ENCODE measurements at regions not wholly inside any gene's neighbourhood (a gene's known extent, or its start where the extent isn't known, plus 50 kb on each side); places are given as distances from the start of the nearest gene placed in this dataset.

DNA sequence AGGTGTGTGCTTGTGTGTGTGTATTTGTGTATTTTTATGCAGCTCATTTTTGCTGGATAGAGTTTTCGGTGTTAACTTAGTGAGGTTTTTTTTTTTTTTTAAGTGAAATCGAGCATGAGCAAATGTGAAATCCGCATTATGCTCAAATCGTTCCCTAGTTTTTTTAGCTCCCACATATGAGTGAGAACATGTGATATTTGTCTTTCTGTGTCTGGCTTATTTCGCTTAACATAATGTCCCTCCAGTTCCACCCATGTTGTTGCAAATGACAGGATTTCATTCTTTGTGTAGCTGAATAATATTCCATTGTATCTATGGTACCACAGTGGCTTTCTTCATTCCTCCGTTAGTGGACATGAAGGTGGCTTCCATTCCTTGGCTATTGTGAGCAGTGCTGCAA lies 1103.3 kb upstream of the EEF2KMT start:
- ChIA-PET POLR2A (no interaction called here), CTCF (no interaction called here)

GRCh38 chr16:6200271-6200670 lies 1102.7 kb upstream of the EEF2KMT start:
- CTCF ChIA-PET = no interaction called here
- POLR2A ChIA-PET = no interaction called here

DNA sequence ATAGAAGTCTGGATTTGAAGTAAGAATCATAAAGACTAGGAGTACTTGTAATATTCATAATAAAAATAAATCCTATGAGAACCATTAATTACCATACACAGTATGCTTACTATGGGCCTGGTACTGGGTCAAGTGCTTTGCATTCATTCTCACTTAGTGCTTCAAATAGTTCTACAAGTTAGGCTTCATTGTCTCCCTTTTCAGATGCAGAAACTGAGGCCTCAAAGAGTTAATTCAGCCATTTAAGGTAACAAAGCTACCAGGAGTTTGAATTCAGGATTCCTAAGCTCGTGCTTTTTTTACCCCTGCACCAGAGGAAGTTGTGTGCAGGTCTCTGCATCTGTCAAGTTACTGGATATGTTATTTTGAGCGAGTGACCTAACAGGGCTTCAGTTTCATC lies 1098.4 kb upstream of the EEF2KMT start:
- ChIA-PET POLR2A (no interaction called here), CTCF (no interaction called here)

- CTCF ChIA-PET = no interaction called here
- POLR2A ChIA-PET = no interaction called here
Measured at GRCh38 chr16:6193718-6194117, 1096.1 kb upstream of the EEF2KMT start.

DNA sequence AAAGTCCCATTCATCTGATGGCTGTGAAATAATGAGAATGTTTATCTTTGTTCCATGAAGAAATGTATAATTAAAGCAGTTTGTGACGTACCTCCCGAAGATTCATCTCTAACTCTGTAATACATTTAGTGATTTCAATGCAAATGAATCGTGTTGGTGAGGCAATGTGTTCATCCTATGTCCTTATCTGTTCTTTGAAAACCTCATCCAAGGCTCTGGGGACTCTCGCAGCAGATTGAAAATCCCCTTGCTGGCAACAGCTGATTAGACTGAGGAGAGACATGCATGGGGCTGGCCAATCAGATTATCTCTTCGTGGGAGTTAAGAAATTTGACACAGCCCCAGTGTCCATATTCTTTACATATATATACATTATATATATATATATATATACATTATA lies 1095.4 kb upstream of the EEF2KMT start:
- CTCF ChIA-PET = no interaction called here
- POLR2A ChIA-PET = no interaction called here

GRCh38 chr16:6192532-6192931 lies 1094.9 kb upstream of the EEF2KMT start:
- ChIA-PET POLR2A (no interaction called here), CTCF (no interaction called here)

GRCh38 chr16:6190776-6191175 lies 1093.2 kb upstream of the EEF2KMT start:
- ChIA-PET POLR2A (no interaction called here), CTCF (no interaction called here)

- ChIA-PET POLR2A (no interaction called here), CTCF (no interaction called here)
Measured at GRCh38 chr16:6189216-6189615, 1091.6 kb upstream of the EEF2KMT start.

- ChIA-PET CTCF (no interaction called here), POLR2A (no interaction called here)
Measured at GRCh38 chr16:6177616-6178180, 1080.1 kb upstream of the EEF2KMT start.

DNA sequence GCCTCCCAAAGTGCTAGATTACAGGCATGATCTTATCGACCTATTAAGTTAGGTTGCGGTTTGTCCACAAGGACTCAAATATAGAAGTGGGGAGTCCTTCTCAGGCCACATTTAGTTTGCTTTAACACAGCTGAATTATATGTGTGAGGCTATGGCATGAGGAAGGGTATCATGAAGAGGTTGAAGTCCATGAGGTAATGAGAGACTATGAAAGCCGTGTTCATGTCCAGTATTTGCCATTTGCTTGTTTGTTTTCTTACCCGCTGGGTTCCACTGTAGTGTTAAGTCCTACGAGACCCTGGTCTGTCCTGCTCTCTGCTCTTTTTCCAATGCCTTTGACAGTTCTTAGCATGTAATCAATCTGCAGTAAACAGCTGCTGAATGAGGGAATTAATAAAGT lies 1072.4 kb upstream of the EEF2KMT start:
- ChIA-PET POLR2A (no interaction called here), CTCF (no interaction called here)

DNA sequence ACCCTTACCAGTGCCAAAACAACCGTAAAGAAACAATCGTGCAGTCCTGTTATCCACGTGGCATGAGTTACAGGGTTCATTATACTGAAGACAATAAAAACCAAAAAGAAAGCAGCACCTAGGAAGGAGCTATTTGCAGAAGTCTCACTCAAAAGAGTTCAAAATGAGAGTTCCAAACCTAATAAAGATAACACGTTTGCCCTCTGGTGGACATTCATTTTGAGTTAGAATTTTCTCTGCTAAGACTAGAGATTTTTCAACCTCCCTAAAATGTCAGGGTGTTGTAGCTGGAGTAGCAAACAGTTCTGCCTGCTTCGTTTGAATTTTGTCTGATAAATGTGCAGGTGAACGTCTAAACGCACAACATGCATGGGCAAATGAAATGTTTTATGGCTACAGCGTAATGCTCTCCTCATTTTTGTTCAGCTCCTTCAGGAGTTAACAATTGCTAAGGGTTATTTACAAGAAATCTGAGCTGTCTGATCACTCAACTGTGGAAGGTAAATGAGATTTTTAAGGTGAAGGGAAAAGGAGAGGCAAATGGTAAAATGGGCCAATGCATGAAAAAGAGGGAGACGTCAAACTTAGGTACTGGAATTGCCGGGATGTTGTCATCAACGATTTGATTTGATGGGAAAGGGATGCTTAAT lies 1067.9 kb upstream of the EEF2KMT start:
- CTCF ChIA-PET = no interaction called here
- POLR2A ChIA-PET = no interaction called here

- ChIA-PET POLR2A (no interaction called here), CTCF (no interaction called here)
Measured at GRCh38 chr16:6160871-6161270, 1063.3 kb upstream of the EEF2KMT start.

DNA sequence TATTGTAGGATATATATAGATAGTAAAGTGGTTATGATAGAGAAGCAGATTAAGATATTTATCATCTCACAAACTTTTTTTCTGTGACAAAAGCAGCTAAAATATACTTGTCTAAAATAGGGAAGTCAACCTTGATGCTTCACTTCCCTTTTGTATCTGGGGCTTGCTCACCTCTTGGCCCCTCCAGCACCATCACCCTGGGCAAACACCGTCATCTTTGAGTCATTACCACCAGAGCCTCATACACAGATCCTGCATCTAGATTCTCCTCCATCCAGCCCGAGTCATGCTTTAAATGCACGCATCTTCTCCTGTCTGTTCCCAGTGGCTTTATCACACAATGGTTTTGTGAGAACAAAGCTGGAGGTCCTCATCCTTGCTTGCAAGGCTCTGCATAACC lies 1062.7 kb upstream of the EEF2KMT start:
- POLR2A ChIA-PET = no interaction called here
- CTCF ChIA-PET = no interaction called here

DNA sequence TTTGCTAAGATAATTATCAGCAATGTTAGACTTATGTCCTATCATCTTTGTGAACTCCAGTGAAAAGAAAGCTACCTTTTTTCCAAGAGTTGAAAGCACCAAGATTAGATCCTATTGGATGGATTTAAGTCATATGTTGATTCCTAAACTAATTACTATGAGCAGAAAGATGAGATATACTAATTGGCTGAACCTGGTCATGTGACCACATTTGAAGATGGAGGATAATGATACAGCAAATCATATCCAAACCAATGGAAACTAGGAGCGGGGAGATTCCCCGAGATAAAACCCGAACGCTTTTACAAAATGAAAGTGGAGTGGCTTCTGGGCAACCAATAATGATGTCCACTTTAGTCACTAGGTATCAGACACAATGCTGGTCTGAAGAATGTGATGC lies 1060.2 kb upstream of the EEF2KMT start:
- POLR2A ChIA-PET = no interaction called here

DNA sequence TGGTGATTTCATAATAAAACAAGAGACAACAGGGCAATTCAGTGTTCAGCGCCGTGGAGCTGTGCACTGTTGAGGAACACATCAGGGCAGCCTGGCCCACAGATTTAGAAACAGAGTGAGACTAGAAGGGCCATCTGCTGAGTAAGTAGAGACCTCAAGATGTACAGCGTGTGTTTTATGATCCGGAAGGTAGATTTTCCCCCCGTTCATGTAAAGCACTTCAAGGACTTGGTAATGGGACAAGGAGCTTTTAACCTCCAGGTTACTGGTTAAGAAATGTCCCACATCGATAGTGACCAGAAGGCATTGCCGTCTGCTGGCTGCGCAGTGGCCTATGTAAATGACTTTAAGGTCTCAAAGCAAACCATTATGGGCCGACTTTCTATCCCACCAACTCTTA lies 1057.7 kb upstream of the EEF2KMT start:
- CTCF ChIA-PET = interaction anchor here (0.7 kb wide), 1 partner anchor 379 kb away, joined by 3 read pairs; no protein-coding TSS in a partner anchor
- POLR2A ChIA-PET = no interaction called here

More for the DNA sequence above, 1060.2 kb upstream of the EEF2KMT start:
- CTCF ChIA-PET = no interaction called here

- POLR2A ChIA-PET = no interaction called here
- CTCF ChIA-PET = no interaction called here
Measured at GRCh38 chr16:6153901-6154300, 1056.3 kb upstream of the EEF2KMT start.

GRCh38 chr16:6149031-6149430 lies 1051.4 kb upstream of the EEF2KMT start:
- ChIA-PET CTCF (no interaction called here), POLR2A (no interaction called here)

- ChIA-PET POLR2A (no interaction called here), CTCF (no interaction called here)
Measured at GRCh38 chr16:6148361-6148760, 1050.8 kb upstream of the EEF2KMT start.

GRCh38 chr16:6146874-6147425 lies 1049.4 kb upstream of the EEF2KMT start:
- ChIA-PET POLR2A (no interaction called here), CTCF (no interaction called here)

DNA sequence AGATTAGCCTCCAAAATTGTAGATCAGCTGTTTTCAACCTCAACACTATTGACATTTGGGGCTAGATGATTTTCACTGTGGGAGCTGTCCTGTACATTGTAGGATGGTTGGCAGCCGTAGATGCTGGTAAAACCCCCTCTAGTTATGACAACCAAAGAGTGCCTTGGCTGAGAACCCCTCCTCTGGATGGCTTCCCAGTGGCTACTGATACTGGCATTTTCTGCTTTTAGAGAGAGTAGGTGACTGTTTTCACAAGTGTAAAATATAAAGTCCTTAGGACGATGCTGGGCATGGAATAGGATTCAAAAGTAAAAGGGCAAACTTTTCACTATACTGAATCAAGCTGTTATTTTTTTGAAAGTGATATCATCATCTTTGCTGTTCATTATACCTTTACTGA lies 1048.8 kb upstream of the EEF2KMT start:
- CTCF ChIA-PET = no interaction called here
- POLR2A ChIA-PET = no interaction called here

DNA sequence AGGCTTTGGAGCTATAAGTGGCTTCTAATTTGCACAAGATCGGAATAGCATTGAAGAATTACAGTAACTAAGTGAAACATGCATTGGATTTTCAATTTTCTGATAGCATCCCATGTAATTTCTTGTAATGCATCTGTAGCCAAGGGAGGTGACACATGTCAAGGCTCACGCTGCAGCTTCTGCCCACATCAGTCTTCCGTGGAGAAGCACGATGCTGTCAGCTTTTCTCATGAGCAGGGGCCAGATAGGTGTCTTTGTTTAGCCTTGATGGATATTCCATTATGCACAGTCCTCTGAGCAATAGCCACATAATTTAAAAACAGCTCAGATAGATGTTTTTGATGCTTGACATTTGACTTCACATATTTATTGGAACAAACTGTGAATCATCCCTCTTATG lies 1046.9 kb upstream of the EEF2KMT start:
- ChIA-PET POLR2A (no interaction called here), CTCF (no interaction called here)

DNA sequence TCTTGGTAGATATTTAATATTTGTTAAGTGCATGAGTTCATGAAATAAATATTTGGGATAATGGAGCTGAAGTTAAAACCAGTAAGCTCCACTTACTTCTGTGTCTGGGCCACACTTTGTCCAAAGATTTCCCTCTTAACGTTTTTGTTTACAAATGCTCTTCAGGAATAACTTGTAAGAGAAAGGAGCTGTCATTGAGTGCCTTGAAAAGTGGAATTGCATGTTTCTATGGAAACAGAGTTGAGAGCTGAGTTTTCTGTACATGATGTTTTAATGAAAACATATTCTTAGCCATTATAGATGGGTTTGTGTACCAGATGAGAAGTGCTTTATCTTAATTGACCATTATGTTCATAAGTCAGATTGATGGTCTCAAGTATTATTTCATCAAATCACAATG lies 1045.4 kb upstream of the EEF2KMT start:
- CTCF ChIA-PET = no interaction called here
- POLR2A ChIA-PET = no interaction called here
